Osteocyte (in vitro differentiated cells): ENCODE measurements at regions not wholly inside any gene's neighbourhood (a gene's known extent, or its start where the extent isn't known, plus 50 kb on each side); places are given as distances from the start of the nearest gene placed in this dataset.

Source experiments
- DNase-seq: peaks from one replicate; pipeline ENCODE4 v3.0.0; 2021; ENCODE audit warnings: mixed read lengths; ENCODE audit not compliant: unreplicated experiment; ENCODE audit errors: extremely low spot score
- H3K27ac Mint-ChIP-seq: one replicate; pipeline ENCODE4 v1.8.0; 2021; ENCODE audit warnings: mild to moderate bottlenecking, mixed read lengths; ENCODE audit not compliant: unreplicated experiment
- H3K27me3 Mint-ChIP-seq: one replicate; pipeline ENCODE4 v1.8.0; 2021; ENCODE audit warnings: mixed read lengths; ENCODE audit not compliant: unreplicated experiment
- H3K36me3 Mint-ChIP-seq: one replicate; pipeline ENCODE4 v1.8.0; 2021; ENCODE audit warnings: mixed read lengths; ENCODE audit not compliant: unreplicated experiment
- H3K4me1 Mint-ChIP-seq: one replicate; pipeline ENCODE4 v1.8.0; 2021; ENCODE audit warnings: mixed read lengths; ENCODE audit not compliant: unreplicated experiment
- H3K4me3 Mint-ChIP-seq: one replicate; pipeline ENCODE4 v1.8.0; 2021; ENCODE audit warnings: mild to moderate bottlenecking, moderate library complexity, mixed read lengths; ENCODE audit not compliant: unreplicated experiment
- H3K9me3 Mint-ChIP-seq: one replicate; pipeline ENCODE4 v1.8.0; 2021; ENCODE audit warnings: mixed read lengths; ENCODE audit not compliant: unreplicated experiment
- TF ChIP-seq, protein P1 (sequence below): fragments of 200-600 bp; sonication (generic); IDR thresholded peaks from 2 replicates; pipeline ENCODE4 v1.5.0; 2021; ENCODE audit warnings: antibody characterized with exemption, mild to moderate bottlenecking, moderate library complexity

DNA sequence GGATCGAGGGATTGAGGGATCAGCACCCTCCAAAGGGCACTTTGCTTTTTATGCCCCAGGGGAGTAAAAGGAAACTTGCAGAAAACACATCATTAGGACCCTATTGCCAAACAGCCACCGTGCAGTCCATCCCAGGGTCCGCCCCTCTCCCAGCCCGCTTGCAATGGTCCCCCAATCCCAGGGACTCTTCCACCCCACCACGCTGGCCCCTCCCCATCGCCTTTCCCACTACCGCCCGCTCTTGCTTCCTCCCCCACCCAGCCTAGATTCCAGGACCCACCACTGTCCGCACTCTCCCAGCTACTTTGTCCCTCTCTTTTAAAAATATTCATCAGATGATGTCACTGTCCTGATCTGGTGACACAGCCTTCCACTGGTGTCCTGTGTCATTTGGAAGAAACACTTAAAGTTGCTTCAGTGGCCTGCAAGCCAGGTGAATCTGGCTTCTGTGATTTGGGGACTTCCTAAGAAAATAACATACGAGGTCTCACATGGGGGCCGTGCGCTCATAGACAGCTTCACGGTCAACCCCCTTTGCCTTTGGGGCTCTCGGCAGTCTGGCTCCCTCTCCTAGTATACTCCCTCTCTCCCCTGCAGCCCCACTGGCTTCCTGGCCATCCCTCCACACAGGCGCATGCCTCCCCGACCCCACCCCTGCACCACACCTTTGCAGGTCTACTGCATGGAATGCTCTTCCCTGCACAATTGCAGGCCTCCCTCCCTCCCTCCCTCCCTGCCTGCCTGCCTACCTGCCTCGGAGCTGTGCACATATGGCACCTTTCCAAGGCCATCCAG is 127.9 kb downstream of the RBFOX3 start:
- Mint-ChIP-seq H3K27me3 (peaks cover 46% of the 10 kb centered on the region), H3K4me1 (peaks cover 6% of the 10 kb centered on the region), H3K4me3 (no peak overlapping the region), H3K27ac (no peak overlapping the region), H3K9me3 (no peaks in the 10 kb centered on the region), H3K36me3 (no peaks in the 10 kb centered on the region)
- DNase-seq: no peak
- TF ChIP-seq, protein P1, sequence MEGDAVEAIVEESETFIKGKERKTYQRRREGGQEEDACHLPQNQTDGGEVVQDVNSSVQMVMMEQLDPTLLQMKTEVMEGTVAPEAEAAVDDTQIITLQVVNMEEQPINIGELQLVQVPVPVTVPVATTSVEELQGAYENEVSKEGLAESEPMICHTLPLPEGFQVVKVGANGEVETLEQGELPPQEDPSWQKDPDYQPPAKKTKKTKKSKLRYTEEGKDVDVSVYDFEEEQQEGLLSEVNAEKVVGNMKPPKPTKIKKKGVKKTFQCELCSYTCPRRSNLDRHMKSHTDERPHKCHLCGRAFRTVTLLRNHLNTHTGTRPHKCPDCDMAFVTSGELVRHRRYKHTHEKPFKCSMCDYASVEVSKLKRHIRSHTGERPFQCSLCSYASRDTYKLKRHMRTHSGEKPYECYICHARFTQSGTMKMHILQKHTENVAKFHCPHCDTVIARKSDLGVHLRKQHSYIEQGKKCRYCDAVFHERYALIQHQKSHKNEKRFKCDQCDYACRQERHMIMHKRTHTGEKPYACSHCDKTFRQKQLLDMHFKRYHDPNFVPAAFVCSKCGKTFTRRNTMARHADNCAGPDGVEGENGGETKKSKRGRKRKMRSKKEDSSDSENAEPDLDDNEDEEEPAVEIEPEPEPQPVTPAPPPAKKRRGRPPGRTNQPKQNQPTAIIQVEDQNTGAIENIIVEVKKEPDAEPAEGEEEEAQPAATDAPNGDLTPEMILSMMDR: no peak

DNA sequence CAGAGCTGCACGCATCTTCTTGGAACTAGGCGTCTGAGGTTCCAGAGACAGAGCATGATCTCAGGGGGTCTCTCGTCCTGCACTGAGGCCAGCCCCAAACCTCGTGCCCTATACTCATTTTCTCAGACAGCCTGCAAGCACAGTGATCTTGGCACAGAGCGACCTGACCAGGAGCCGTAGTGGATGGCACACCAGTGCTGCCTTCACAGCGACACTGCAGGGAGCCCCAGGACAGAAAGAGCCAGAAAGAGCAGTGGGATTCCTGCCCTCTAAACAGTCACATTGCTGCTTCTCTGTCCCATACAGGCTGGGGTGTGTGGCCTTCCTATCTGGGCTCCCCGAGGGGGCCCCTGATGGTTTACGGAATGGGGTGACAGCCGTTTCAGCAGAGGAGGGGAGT is 131.0 kb downstream of the RBFOX3 start:
- Mint-ChIP-seq H3K27ac (no peak overlapping the region), H3K4me3 (no peak overlapping the region), H3K27me3 (peaks cover 48% of the 10 kb centered on the region), H3K9me3 (no peaks in the 10 kb centered on the region), H3K4me1 (peaks cover 6% of the 10 kb centered on the region), H3K36me3 (no peaks in the 10 kb centered on the region)
- TF ChIP-seq, protein P1: no peak
- no peak for DNase-seq

DNA sequence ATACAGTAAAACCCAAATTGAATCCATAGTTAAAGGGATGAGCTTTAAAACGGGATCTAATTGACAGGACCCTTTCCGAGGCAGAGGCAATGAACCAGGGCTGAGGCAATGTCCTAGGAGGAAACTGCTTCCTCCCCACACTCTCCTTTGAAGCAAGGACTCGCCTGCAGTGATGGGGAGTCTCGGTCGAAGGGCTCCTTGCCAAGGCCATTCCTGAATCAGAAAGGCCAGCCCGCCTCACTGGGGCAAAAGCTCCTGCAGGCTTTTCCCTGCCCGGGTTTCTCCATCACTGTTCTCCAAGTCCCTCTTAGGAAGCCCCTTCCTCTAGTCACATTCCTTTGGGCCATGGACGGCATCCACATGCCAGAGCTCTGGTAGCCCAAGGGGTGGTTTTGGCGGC is 132.0 kb downstream of the RBFOX3 start:
- peaks cover 48% of the 10 kb centered on the region for H3K27me3 Mint-ChIP-seq
- no peak overlapping the region for H3K4me3 Mint-ChIP-seq
- H3K36me3 Mint-ChIP-seq: no peaks in the 10 kb centered on the region
- H3K4me1 Mint-ChIP-seq: peaks cover 2% of the 10 kb centered on the region
- no peak overlapping the region for H3K27ac Mint-ChIP-seq
- TF ChIP-seq, protein P1: no peak
- no peak for DNase-seq
- H3K9me3 Mint-ChIP-seq: no peaks in the 10 kb centered on the region

DNA sequence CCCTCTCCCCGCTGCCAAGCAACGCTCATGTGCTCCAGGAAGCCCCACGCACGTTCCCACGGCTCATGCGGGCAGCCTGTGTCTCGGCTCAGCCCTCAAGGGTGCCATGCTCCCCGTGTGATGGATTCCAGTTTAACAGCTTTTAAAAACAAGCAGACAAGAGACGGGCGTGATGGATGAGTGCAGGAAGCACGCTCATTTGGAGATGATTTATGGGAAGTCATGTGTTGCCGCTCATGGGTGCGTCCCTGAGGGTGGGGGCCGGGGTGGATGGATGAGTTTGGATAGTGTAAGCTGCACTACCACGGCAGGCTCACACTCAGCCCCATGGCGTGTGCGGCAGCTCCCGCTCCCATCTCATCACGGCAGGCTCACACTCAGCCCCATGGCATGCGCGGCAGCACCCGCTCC is 132.8 kb downstream of the RBFOX3 start:
- Mint-ChIP-seq H3K4me3 (no peak overlapping the region), H3K4me1 (peaks cover 2% of the 10 kb centered on the region), H3K27me3 (peaks cover 45% of the 10 kb centered on the region), H3K27ac (no peak overlapping the region), H3K9me3 (no peaks in the 10 kb centered on the region), H3K36me3 (no peaks in the 10 kb centered on the region)
- DNase-seq: no peak
- TF ChIP-seq, protein P1: no peak

DNA sequence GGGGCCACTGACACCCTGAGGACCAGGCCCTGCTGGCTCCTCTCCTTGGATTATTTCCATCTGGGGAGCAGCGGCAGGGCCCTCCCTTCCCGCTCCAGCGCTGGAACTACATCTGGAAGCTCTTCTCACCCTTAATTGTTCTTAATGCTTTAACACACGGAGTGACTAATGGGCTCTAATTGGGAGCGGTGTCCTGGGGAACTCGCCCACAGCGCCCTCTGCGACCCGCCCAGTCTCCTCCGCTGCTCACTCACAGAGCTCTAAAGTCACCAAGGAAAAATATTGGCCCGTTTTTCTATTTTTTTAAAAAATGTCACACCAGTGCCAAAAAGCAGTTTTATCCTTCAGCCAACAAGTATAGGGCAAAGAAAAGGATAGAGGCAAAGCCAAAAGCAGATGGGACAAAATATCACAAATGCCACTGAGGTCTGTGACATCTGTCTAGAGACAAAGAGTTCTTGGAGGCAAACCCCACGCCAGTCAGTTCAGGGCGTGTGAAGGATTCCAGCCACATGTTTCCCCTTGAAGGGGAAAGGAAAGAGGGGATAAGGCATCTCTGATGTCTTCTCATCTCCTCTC is 134.7 kb downstream of the RBFOX3 start:
- no peaks in the 10 kb centered on the region for H3K36me3 Mint-ChIP-seq
- peaks cover 2% of the 10 kb centered on the region for H3K4me1 Mint-ChIP-seq
- H3K9me3 Mint-ChIP-seq: no peaks in the 10 kb centered on the region
- H3K4me3 Mint-ChIP-seq: no peak overlapping the region
- TF ChIP-seq, protein P1: no peak
- H3K27ac Mint-ChIP-seq: no peak overlapping the region
- no peak for DNase-seq
- H3K27me3 Mint-ChIP-seq: peaks cover 40% of the 10 kb centered on the region
